Stimulated activated CD4-positive, alpha-beta T cell treated with anti-CD3 and anti-CD28 coated beads, Interleukin-4, amount 100 ng/mL, for 4 hours (primary cell): ENCODE measurements at regions not wholly inside any gene's neighbourhood (a gene's known extent, or its start where the extent isn't known, plus 50 kb on each side); places are given as distances from the start of the nearest gene placed in this dataset.
"Not testable (repeated sequence)": the region's sequence is repeated elsewhere in the genome, so short reads cannot be mapped to it uniquely, and the experiment has no call there.

Source experiments
- DNase-seq, 2 experiments: peaks; one replicate each; pipeline ENCODE4 v3.0.0-alpha.2; 2020

DNA sequence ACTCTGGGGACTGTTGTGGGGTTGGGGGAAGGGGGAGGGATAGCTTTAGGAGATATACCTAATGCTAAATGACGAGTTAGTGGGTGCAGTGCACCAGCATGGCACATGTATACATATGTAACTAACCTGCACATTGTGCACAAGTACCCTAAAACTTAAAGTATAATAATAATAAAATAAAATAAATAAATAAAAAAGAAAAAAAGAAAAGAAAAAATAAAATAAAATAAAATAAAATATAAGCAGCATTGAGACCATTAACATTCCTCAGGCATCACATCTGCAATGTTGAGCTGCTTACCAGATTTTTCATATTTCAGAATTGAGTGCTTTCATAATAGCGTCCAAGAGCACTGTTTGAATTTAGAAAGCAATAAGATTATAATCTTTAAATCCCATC is 263.2 kb upstream of the GJE1 start:
- DNase-seq, result not testable (repeated sequence)

DNA sequence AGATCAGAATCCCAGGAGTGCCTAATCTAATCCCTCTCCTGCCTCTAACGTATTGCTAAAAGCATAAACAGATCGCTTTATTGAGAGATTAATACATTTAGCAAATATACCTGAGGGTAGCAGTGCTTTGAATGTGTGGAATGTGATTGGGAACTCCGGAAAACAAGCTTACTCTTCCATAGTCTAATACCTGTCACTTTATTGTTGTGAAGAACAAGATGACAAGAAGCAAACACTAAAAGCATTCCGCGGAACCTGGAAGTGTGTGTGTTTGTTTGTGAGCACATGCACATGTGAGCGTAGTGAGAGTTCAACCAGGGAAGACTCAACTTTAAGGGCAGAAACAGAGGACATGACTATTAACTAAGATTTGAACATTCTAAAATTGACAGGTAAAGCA is 265.0 kb upstream of the GJE1 start:
- DNase-seq, result no peak

DNA sequence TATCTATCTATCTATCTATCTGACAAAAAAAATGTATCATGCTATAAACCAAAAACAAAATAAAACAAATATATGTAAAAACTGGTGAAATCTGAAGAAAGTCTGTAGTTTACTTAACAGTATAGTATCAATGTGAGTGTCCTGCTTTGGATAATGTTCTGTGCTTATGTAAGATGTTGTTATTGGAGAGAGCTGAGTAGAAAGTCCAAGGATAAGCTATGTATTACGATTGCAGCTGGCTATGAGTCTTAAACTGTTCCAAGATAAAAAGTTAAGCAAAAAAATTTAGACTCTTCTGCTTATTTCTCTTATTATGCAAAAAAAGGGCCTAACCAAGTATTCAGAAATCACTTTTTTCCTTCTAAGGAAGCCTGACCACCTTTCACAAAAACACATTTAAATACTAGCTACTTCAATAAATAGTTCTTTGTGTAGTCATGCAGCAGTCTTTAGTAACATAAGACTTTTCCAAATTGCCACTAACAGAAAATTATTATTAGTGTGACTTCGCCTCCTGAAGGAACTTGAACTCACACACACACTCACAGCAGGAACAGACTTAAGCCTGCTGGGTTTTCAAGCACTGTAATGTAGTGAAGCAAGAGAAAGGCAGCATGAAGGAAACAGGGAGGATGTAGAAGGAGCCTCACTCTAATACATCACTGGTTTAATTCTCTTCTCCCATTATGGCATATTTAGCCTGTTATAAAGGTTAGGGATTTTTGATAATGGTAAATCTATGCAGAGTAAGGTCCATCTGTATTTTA is 265.8 kb upstream of the GJE1 start:
- no peak for DNase-seq

DNA sequence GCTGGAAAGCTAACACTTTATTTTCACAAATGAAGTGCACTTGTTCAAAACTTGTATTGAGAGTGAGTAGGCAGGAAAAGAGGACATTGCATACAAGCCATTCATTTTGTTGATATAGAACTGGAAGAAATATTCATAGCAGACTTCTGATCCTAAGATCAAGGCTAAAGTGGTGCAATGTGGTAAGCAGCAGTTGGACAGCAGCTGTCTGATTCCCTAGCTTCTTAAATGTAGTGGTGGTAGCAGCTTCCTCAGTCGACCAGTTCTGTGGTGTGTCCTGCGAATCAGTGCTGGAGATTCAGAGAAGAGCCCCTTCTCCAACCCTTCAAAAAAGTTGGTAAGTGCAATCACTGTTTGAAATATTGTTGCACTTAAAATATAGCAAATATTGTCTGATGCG is 281.7 kb upstream of the GJE1 start:
- DNase-seq, result no peak

DNA sequence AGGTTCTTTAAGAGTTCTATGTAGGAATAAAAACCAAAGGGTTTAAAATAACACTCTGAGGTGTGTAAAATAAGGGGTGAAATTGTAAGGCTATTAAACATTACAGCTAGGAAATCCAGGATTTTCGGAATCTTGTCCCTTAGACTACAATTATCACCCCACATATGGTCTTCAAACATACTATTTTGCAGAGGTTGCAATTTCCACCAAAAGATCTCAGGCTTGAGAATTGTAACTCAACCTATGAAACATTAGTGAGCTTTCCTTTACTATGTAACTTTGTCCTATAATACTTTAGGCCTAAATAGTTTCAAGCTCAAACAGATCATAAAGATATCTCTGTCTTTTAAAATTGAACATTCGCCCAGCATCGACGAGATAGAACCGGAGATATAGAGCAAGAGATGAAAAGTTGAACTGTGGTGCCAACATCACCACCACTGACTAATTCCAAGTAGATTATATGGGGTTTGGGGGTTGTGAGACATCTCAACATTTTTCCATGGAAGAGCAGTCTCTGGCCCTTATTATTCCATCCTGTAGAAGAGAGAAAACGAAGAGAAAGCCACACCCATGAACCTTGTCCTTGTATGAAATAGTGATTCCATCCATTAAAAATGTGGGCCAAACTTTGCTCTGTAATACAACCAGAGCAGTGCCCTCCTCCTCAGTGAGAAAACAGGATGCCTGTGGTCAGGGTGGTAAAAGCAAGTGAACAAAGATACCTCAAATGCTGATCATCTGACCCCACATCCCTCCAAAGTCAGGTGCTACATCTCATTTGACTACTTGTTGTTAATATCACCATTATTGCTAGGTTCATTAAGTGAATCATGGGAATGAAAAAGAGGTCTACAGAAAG is 284.5 kb upstream of the GJE1 start:
- no peak for DNase-seq

DNA sequence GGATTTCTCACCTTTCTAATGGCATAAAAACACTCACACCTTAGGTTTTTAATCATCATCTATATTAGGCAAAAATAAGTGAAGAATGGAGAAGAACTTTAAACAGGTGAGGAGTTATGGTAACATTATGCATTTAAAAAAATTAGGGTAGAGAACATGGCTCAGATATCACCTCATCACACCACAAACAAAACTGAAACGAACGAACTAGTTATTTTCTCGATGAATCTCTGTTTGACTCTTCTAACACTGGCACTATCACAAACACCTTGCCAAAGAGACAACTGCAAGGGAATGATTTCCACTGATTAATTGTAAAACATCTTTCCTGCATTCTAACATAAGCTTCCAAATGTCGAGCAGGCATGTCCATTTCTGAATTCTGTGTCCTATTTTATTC is 286.1 kb upstream of the GJE1 start:
- no peak for DNase-seq

DNA sequence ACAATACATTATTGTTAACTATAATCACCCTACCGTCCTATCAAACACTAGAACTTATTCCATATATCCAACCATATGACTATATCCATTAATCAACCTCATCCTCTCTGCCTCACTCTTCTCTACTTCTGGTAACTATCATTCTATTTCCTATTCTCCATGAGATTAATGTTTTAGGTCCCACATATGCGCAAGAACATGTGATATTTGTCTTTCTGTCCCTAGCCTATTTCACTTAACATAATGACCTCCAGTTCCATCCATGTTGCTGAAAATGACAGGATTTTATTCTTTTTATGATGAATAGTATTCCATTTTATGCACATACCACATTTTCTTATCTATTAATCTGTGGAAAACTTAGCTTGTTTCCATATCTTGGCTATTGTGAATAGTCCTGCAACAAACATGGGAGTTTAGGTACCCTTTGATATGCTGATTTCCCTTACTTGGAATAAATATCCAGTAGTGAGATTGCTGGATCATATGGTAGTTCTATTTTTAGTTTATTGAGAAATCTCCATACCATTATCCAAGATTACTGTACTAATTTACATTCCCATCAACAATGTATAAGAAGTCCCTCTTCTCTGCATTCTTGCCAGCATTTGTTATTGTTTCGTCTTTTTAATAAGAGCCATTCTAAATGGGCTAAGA is 289.4 kb upstream of the GJE1 start:
- DNase-seq, result no peak

DNA sequence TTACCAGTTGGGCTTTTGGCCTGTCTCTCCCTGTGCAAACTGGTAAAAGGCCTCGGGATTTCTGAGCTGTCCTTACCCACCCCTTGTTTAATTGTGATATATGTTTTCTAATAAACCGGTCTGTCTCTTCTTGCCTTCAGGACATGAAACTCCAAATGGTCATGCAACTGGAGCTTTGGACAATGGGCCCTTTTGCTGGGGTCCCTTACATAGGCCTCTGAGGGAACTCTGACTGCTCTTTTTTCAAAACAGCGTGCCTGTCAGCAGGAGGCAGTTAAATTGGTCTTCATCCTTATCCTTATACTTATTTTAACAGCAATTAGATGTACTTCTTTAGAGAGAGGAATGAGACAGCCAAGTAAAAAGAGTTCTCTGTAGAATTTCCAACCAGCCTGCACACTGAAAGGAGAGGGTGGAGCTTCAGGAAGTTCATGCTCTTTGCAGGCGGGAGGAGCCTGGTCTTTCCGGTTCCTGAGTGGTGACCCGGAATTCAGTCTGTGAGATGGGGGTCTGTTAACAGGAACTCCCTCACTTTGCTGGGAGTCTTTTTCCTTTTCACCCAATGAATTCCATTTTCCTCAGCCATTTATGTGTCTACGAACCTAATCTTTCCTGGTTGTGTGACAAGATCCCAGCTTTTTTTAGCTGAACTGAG is 299.6 kb upstream of the GJE1 start:
- DNase-seq, result no peak

DNA sequence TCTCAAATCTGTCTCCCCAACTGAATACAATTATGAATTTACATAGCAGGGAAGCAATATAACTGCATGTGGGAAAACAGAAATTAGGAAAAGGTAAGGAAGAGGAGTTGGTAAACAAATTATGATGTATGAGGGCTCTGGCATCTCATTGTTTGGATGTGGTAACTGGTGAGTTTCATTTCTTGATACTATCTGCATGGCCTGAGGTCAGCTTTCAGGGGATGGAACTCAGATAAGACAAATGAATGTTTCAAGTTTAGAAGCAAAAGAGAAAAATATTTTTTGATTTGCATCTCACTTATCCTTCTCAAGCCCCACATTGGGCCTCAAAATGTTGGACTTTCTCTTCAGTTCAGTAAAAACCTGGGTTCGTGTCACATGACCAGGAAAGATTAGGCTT is 302.2 kb upstream of the GJE1 start:
- no peak for DNase-seq

DNA sequence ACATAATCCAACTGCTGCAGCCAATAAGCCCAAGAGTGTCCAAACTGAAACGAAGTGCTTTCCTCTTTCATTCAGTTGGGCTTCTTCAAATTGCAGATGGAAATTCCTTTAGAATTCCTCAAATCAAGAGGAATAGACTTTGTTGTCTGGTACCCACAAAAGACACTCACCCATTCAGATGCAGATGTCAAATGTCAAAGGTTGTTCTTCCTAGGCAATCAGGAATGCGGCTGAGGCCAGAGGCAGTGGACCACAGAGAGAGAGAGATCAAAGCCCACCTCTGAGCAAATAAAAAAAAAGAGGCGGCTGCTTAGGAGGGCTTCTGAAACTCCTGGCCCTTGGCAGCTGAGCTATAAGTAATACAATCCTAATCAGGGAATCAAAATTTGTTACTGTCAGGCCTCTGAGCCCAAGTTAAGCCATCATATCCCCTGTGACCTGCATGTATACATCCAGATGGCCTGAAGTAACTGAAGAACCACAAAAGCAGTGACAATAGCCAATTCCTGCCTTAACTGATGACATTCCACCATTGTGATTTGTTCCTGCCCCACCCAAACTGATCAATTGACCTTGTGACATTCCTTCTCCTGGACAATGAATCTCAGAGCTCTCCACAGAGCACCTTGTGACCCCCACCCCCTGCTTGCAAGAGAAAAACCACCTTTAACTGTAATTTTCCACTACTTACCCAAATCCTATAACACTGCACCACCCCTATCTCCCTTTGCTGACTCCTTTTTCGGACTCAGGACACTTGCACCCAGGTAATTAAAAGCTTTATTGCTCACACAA is 303.0 kb upstream of the GJE1 start:
- DNase-seq, result no peak

DNA sequence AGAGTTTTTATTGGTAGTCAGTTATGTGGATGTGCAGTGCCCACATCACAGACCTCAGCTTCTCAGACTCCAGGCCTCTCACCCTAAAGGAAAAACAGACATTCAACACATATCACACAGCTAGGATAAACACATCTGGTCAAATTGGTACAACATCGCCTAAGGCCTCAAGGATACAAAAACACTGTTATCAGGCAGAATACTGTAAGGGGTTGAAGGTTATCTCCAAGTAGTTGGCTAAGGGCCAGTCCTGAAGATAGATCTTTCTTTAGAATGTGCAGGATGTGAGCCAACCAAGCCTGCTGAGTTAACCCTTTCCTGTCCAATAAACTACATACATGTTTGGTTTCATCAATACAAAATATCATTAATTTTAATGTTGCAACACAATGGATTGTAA is 308.4 kb upstream of the GJE1 start:
- no peak for DNase-seq

DNA sequence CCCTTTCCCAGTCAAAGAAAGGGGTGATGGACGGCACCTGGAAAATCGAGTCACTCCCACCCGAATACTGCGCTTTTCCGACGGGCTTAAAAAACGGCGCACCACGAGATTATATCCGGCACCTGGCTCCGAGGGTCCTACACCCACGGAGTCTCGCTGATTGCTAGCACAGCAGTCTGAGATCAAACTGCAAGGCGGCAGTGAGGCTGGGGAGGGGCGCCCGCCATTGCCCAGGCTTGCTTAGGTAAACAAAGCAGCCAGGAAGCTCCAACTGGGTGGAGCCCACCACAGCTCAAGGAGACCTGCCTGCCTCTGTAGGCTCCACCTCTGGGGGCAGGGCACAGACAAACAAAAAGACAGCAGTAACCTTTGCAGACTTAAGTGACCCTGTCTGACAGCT is 317.7 kb upstream of the GJE1 start:
- DNase-seq, result not testable (repeated sequence)

DNA sequence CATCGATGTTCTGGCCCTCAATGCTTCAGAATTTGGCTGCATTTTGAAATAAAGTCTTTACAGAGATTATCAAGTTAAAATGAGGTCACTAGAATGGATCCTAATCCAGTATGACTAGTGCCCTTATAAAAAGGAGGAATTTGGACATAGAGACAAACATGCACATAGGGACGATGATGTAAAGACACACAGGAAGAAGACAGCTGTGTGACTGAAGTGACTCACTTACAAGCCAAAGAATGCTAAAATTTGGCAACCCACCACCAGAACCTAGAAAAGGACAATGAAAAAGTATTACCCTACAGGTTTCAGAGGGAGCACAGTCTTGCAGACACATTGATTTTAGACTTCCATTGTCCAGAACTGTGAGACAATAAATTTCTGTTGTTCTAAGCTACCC is 322.8 kb upstream of the GJE1 start:
- DNase-seq, result no peak

DNA sequence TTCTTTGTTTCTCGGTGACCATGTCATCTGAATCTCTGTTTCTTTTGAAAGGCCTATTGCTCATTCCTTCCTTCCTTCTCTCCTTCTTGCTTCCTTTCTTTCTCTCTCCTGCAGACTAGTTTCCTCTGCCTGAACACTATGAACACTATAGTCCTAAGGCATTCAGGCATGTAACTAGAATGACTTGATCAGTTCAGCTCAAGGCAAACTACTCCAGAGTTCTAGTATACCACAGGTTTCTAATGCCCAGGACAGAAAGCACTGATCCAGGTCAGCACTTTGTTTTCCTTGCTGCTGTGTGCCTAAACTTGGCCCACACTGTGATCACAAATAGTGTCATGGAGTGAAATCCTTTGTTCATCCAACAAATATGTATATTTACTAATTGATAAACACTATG is 324.1 kb upstream of the GJE1 start:
- no peak for DNase-seq

DNA sequence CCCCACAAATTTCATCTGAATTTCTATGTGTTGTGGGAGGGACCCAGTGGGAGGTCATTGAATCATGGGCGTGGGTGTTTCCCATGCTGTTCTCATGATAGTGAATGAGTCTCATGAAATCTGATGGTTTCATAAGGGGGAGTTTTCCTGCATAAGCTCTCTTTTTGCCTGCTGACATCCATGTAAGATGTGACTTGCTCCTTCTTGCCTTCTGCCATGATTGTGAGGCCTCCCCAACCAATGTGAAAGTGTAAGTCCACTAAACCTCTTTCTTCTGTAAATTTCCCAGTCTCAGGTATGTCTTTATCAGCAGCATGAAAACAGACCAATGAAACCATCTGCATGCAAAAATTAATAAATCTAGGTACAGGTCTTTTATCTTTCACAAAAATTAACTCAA is 331.8 kb upstream of the GJE1 start:
- DNase-seq, result not testable (repeated sequence)

DNA sequence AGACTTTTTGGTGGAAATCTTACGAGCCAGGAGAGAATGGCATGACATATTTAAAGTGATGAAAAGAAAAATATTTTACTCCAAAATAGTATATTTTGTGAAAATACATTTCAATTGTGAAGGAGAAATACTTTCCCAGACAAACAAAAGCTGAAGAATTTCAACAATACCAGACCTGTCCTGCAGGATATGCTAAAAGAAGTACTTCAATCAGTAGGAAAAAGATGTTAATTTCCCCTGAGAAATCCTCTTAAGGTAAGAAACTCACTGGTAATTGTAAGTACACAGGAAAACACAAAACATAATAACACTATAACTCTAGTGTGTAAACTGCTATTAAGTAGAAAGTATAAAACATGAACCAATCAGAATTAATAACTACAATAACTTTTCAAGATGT is 341.8 kb upstream of the GJE1 start:
- DNase-seq, result no peak

DNA sequence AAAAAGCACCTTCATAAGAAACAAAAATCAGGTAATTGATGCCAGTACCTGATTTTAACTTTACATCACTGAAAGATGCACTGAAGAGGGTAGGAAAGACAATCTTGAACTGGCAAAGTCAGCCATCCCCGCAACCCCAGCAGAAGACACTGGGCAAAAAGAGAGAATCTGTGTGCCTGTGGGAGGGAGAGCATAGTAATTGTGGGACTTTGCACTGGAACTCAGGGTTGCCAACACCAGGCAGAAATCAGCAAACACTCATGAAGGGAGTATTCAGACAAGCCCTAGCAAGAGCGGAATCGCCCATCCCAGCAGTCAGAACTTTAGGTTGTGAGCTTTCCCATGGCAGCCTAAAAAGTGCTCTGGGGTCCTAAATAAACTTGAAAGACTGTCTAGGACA is 344.6 kb upstream of the GJE1 start:
- DNase-seq, result no peak

DNA sequence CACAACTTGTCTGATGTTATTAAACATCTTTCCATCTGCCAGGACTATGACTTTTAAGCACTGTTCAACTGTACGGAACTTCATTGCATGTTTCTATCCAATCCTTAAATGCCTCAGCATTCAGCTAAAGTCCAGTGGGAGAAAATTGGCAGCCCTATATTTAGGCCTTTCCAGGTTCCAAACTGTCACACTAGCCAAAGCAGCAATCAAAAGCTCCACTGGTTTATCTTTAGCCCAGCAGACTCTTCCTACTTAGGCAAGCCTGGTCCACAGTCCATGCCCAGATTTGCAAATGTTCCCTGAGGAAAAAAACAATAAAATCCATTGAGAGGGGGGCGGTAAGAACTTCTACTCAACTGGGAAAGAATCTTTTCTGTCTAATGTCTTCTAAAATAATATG is 349.1 kb upstream of the GJE1 start:
- no peak for DNase-seq

DNA sequence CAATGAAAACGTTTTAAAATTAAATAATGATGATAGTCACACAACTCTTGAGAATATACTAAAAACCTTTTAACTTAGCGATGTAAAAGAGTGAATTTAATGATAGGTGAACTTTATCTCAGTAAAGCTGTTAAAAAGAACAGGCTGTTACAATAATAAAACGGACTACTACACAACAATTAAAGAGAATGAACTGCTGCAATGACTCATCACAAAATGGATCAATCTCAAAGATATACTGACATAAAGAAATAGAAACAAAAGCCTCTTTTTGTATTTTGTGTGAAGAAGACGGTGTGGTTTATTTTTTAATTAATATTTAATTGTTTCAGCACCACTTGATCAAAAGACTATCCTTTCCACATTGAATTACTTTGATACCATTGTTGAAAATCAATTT is 352.4 kb upstream of the GJE1 start:
- DNase-seq, result no peak

DNA sequence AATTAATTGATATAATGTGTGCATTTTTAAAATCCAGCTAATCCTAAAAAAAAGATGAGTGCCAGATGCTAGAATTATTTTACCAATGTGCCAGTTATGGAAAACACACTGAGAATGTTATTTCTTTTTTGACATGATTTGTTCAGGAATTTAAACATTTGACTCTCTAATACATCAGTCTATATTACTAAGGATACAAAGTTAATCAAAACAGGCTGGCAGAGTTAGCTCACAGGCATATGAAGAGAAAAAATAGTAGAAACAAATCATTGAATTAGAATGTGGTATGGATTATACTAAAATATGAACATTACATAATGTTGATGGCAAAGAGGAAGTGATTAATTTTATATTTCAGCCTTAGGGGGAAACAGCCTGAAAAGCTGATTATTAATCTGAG is 368.3 kb upstream of the GJE1 start:
- DNase-seq, result no peak

DNA sequence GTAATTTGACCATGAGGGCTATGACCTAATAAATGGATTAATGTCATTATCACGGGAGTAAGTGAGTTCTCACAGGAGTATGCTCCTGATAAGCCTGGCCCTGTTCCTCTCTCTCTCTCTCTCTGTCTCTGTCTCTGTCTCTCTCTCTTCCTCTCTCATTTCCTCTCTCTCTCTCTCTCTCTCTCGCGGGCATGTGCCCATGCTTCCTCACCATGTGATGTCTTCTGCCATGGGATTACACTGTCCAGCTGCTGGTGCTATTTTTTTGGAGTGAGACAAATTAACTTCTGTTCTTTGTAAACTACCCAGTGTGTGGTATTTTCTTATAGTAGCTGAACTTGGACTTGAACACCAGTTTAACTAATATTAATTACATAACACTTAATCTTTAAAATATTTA is 374.3 kb upstream of the GJE1 start:
- no peak for DNase-seq

DNA sequence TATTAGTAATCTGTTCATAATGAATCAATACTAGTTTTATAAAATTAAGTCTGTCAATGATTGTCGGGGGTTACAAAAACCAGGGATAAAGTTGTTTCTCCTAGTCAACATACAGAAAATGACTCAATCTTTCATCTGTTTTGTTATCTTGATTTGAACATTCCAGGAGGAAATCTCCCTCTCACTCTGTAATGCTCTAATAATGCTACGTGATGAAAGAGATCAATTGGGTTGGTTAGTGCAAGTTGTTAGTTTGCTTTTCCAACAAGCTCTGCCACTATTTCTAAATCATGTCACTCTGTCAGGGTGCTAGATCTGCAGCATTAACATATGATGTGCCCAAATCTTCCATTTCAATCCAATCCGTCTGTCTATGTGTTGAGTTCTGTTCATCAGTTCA is 379.5 kb upstream of the GJE1 start:
- no peak for DNase-seq

DNA sequence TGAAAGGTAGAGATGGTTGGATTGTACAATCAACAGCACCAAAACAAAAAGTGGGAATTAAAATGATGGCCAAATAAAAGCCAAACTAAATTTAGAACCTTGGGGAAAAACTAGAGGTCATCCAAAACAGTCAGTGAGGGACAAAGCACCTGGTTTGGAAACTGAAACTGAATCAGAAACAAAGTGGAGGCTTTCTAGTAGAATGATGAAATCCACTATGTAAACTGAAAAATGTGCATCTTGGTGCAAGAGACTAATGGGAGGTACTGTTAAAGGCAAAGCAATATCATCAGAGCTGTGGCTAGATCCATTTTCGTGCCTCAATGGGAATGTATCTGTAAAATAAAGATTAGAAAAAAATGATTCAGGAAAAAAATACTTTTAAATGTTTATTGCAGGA is 380.0 kb upstream of the GJE1 start:
- DNase-seq, result no peak
